Breast epithelium (tissue), 3 donors: ENCODE measurements at regions not wholly inside any gene's neighbourhood (a gene's known extent, or its start where the extent isn't known, plus 50 kb on each side); places are given as distances from the start of the nearest gene placed in this dataset.

ENCODE experiments used
- CTCF ChIP-seq, 3 donors: fragments of 450-650 bp; IDR thresholded peaks; one replicate each; pipeline ENCODE4 v1.5.1; 2016 to 2017; ENCODE audit warnings: antibody characterized with exemption in 3 of 3, mild to moderate bottlenecking in 3 of 3, moderate library complexity in 3 of 3
- POLR2A ChIP-seq: fragments of 450-650 bp; IDR thresholded peaks from one replicate; pipeline ENCODE4 v1.6.1; 2016; ENCODE audit warnings: antibody characterized with exemption, mild to moderate bottlenecking, moderate library complexity
- POLR2AphosphoS5 ChIP-seq, 3 donors: sonication (generic); formaldehyde crosslinking; IDR thresholded peaks; one replicate each; pipeline ENCODE4 v1.6.1; 2017; ENCODE audit warnings: antibody characterized with exemption in 3 of 3

- TF ChIP-seq POLR2AphosphoS5 (IDR thresholded peaks at IDR 0.05) (no peak), POLR2A (no peak), CTCF (IDR thresholded peaks at IDR 0.05) (no peak)
Measured at GRCh38 chr19:29285187-29285687, 72.3 kb upstream of the UQCRFS1 start.
